Endodermal cell (in vitro differentiated cells): ENCODE measurements at regions not wholly inside any gene's neighbourhood (a gene's known extent, or its start where the extent isn't known, plus 50 kb on each side); places are given as distances from the start of the nearest gene placed in this dataset.

Source experiments
- DNase-seq: peaks from one replicate; pipeline ENCODE4 v3.0.0-alpha.2; 2017
- H3K27ac ChIP-seq: 2 replicates; pipeline ENCODE4 v1.5.1; 2013; ENCODE audit warnings: mild to moderate bottlenecking, low read depth, low read length, moderate library complexity
- H3K27me3 ChIP-seq: 2 replicates; pipeline ENCODE4 v1.6.1; 2013; ENCODE audit warnings: mild to moderate bottlenecking, low read length, moderate library complexity; ENCODE audit not compliant: insufficient read depth, control insufficient read depth, poor library complexity, severe bottlenecking
- H3K36me3 ChIP-seq: 2 replicates; pipeline ENCODE4 v1.7.0; 2013; ENCODE audit warnings: mild to moderate bottlenecking, low read length, moderate library complexity; ENCODE audit not compliant: control insufficient read depth, insufficient read depth
- H3K4me1 ChIP-seq: one replicate; pipeline ENCODE4 v1.7.0; 2013; ENCODE audit warnings: low read length; ENCODE audit not compliant: control insufficient read depth, insufficient read depth
- H3K4me3 ChIP-seq: 2 replicates; pipeline ENCODE4 v1.5.1; 2013; ENCODE audit warnings: mild to moderate bottlenecking, low read length, moderate library complexity
- H3K9ac ChIP-seq: 2 replicates; pipeline ENCODE4 v1.6.1; 2013; ENCODE audit warnings: mild to moderate bottlenecking, low read length, moderate library complexity; ENCODE audit not compliant: poor library complexity, severe bottlenecking; ENCODE audit errors: extremely low read depth
- H3K9me3 ChIP-seq: 2 replicates; pipeline ENCODE4 v1.6.1; 2013; ENCODE audit warnings: mild to moderate bottlenecking, low read length, moderate library complexity; ENCODE audit not compliant: control insufficient read depth
- H3K27ac Mint-ChIP-seq: 2 replicates; pipeline ENCODE4 v1.8.0; 2020; ENCODE audit warnings: mixed read lengths
- H3K27me3 Mint-ChIP-seq: 2 replicates; pipeline ENCODE4 v1.8.0; 2021; ENCODE audit warnings: mild to moderate bottlenecking, mixed read lengths; ENCODE audit not compliant: insufficient read depth
- H3K36me3 Mint-ChIP-seq: 2 replicates; pipeline ENCODE4 v1.8.0; 2020; ENCODE audit warnings: low read depth, mixed read lengths
- H3K4me1 Mint-ChIP-seq: 2 replicates; pipeline ENCODE4 v1.8.0; 2020; ENCODE audit warnings: mixed read lengths
- H3K4me3 Mint-ChIP-seq: 2 replicates; pipeline ENCODE4 v1.8.0; 2020; ENCODE audit warnings: mild to moderate bottlenecking, moderate library complexity, mixed read lengths
- H3K9me3 Mint-ChIP-seq: 2 replicates; pipeline ENCODE4 v1.8.0; 2020; ENCODE audit warnings: mild to moderate bottlenecking, mixed read lengths
- WGBS, 2 experiments: methylation state at CpG; one replicate each; pipeline versions ENCODE4 v1.1.5 to v1.1.7; 2013; ENCODE audit warnings: missing lambda C conversion rate in 2 of 2, mixed read lengths in 1 of 2; ENCODE audit not compliant: insufficient coverage in 1 of 2, insufficient read length in 1 of 2; 5-methylcytosine and 5-hydroxymethylcytosine counted together
- TF ChIP-seq, protein P1 (sequence below): fragments of 200-600 bp; sonication (generic); conservative IDR thresholded peaks from 2 replicates; pipeline ENCODE4 v1.5.0; 2021; ENCODE audit warnings: antibody characterized with exemption, mild to moderate bottlenecking

DNA sequence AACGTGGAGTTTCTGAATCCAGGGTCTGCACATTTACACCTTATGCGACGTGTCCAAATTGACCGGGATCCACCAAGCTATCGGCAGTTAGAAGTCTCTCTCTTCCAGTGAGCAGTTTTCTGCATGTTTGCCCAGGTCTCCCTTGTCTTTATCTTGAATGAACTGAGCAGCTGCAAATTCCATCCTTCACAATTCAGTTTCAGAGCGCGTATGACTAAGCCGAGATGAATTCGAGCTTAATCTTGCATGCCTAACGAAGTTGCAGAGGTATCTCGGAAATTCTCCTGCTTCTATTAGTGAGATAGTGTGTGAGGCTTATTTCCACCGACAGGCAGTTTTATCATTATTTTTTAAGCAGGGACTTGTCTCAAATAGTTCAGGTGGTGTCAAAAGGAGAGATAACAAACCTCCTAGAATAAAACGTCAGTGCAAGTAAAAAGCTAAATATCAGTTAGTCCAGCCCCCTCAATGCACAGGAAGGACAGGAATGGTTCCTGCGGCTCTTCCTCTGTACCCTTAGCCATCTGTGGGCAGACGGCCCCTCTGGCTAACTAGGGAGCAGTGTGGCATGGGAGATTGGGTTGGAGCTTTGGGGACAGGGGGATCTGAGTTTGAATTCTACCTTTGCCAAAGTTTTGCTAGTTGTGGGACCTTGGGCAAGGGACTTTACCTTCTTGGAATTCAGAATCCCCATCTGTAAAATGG, 93.0 kb upstream of the GPR139 start:
- Mint-ChIP-seq H3K9me3 (no peaks in the 10 kb centered on the region), H3K4me3 (no peak overlapping the region), H3K27ac (no peak overlapping the region), H3K27me3 (peaks cover 2% of the 10 kb centered on the region), H3K36me3 (no peaks in the 10 kb centered on the region), H3K4me1 (peaks cover 2% of the 10 kb centered on the region)
- Histone ChIP-seq H3K27ac (no peak overlapping the region), H3K9ac (no peak overlapping the region), H3K4me3 (no peak overlapping the region), H3K4me1 (peaks cover 5% of the 10 kb centered on the region), H3K9me3 (no peaks in the 10 kb centered on the region), H3K27me3 (no peaks in the 10 kb centered on the region), H3K36me3 (no peaks in the 10 kb centered on the region)
- no peak for DNase-seq
- TF ChIP-seq, protein P1, sequence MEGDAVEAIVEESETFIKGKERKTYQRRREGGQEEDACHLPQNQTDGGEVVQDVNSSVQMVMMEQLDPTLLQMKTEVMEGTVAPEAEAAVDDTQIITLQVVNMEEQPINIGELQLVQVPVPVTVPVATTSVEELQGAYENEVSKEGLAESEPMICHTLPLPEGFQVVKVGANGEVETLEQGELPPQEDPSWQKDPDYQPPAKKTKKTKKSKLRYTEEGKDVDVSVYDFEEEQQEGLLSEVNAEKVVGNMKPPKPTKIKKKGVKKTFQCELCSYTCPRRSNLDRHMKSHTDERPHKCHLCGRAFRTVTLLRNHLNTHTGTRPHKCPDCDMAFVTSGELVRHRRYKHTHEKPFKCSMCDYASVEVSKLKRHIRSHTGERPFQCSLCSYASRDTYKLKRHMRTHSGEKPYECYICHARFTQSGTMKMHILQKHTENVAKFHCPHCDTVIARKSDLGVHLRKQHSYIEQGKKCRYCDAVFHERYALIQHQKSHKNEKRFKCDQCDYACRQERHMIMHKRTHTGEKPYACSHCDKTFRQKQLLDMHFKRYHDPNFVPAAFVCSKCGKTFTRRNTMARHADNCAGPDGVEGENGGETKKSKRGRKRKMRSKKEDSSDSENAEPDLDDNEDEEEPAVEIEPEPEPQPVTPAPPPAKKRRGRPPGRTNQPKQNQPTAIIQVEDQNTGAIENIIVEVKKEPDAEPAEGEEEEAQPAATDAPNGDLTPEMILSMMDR, result no peak
- WGBS, 2 experiments, result 84 to 90% methylated on average over 6 to 15 of the region's 15 CpGs

DNA sequence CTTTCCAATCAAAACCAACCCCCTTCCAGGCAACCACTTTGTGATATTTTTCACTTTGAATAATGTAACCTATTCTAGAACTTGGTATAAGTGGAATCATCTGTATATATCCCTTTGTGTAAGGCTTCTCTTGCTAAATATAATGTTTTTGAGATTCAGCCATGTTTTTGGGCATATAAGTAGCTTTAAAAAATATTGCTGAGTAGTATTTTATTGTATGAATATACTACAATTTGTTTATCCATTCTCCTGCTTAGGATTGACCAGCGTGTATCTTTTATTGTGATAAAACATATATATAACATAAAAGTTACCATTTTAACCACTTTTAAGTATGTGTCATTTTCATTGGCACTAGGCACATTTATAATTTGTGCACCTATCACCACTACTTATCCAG, 79.8 kb upstream of the GPR139 start:
- TF ChIP-seq, protein P1, result no peak
- Mint-ChIP-seq H3K4me1 (no peaks in the 10 kb centered on the region), H3K27me3 (no peaks in the 10 kb centered on the region), H3K36me3 (no peaks in the 10 kb centered on the region), H3K4me3 (no peak overlapping the region), H3K27ac (no peak overlapping the region), H3K9me3 (no peaks in the 10 kb centered on the region)
- no CpG with 5 or more reads among the region's 1 CpG for WGBS, 2 experiments
- no peak overlapping the region for H3K27ac ChIP-seq
- H3K9ac ChIP-seq, result no peak overlapping the region
- H3K4me1 ChIP-seq, result no peaks in the 10 kb centered on the region
- no peaks in the 10 kb centered on the region for H3K27me3 ChIP-seq
- DNase-seq, result no peak
- no peak overlapping the region for H3K4me3 ChIP-seq
- no peaks in the 10 kb centered on the region for H3K36me3 ChIP-seq
- H3K9me3 ChIP-seq, result no peaks in the 10 kb centered on the region

DNA sequence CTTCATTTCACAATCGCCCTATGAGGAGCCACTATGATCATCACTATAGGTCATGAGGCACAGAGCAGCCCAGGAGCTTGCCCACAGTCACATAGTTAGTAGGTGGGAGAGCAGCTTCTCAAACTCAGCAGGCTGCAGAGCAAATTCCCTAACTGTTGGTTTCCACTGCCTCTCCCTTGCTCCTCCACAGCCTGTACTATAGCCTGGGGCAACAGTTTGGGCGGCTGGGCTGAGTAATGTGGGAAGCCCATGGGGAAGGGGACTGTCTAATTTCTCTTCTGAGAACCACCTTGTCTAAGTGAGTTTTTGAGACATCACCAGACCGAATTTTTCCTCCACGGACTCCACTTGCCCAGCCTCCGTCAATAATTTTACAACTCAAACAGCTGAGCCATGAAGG, 73.4 kb upstream of the GPR139 start:
- Histone ChIP-seq H3K9me3 (no peaks in the 10 kb centered on the region), H3K27ac (no peak overlapping the region), H3K4me1 (no peaks in the 10 kb centered on the region), H3K9ac (no peak overlapping the region), H3K27me3 (no peaks in the 10 kb centered on the region), H3K36me3 (no peaks in the 10 kb centered on the region), H3K4me3 (no peak overlapping the region)
- Mint-ChIP-seq H3K4me1 (no peaks in the 10 kb centered on the region), H3K27me3 (no peaks in the 10 kb centered on the region), H3K9me3 (no peaks in the 10 kb centered on the region), H3K4me3 (no peak overlapping the region), H3K36me3 (no peaks in the 10 kb centered on the region), H3K27ac (no peak overlapping the region)
- no peak for DNase-seq
- WGBS, 2 experiments, result 91 to 100% methylated on average over 2 to 5 of the region's 5 CpGs
- TF ChIP-seq, protein P1, result no peak
